Aorta (tissue), 5 donors: ENCODE measurements at regions not wholly inside any gene's neighbourhood (a gene's known extent, or its start where the extent isn't known, plus 50 kb on each side); places are given as distances from the start of the nearest gene placed in this dataset.
"Not testable (repeated sequence)": the region's sequence is repeated elsewhere in the genome, so short reads cannot be mapped to it uniquely, and the experiment has no call there.

Source experiments
- ATAC-seq: fragments of 200-7000 bp; cut with Tn5 transposase; one replicate; pipeline ENCODE4 v1.9.1; 2022; ENCODE audit warnings: moderate library complexity; ENCODE audit not compliant: low FRiP score
- DNase-seq, 2 donors: peaks; one replicate each; pipeline ENCODE4 v3.0.0-alpha.2; 2020
- H3K27ac ChIP-seq, 2 donors: one replicate each; pipeline ENCODE4 v1.5.1; 2013; ENCODE audit warnings: low read length in 2 of 2, mild to moderate bottlenecking in 2 of 2, moderate library complexity in 2 of 2, control low read depth in 1 of 2, inconsistent platforms in 1 of 2, low read depth in 1 of 2
- H3K27me3 ChIP-seq, 2 donors: one replicate each; pipeline ENCODE4 v1.6.1; 2013; ENCODE audit warnings: control low read depth in 1 of 2, low read length in 1 of 2, mild to moderate bottlenecking in 1 of 2, moderate library complexity in 1 of 2; ENCODE audit not compliant: insufficient read depth in 2 of 2, control insufficient read depth in 1 of 2
- H3K36me3 ChIP-seq, 2 donors: one replicate each; pipeline ENCODE4 v1.6.1; 2013; ENCODE audit warnings: control low read depth in 1 of 2, low read length in 1 of 2, mild to moderate bottlenecking in 1 of 2; ENCODE audit not compliant: insufficient read depth in 2 of 2, control insufficient read depth in 1 of 2
- H3K4me1 ChIP-seq, 2 donors: one replicate each; pipeline ENCODE4 v1.6.1; 2013; ENCODE audit warnings: low read length in 2 of 2, control low read depth in 1 of 2, mild to moderate bottlenecking in 1 of 2, moderate library complexity in 1 of 2; ENCODE audit not compliant: insufficient read depth in 2 of 2, control insufficient read depth in 1 of 2
- H3K4me3 ChIP-seq, 2 donors: one replicate each; pipeline ENCODE4 v1.5.1; 2013; ENCODE audit warnings: low read length in 2 of 2, control low read depth in 1 of 2, mild to moderate bottlenecking in 1 of 2
- H3K9me3 ChIP-seq: one replicate; pipeline ENCODE4 v1.6.1; 2013; ENCODE audit warnings: mild to moderate bottlenecking, low read length; ENCODE audit not compliant: control insufficient read depth
- WGBS, 2 donors: extraction: QIAGEN DNeasy Blood & Tissue Kit; methylation state at CpG; one replicate each; pipeline ENCODE4 v1.1.7; 2013; 5-methylcytosine and 5-hydroxymethylcytosine counted together
- intact Hi-C, 2 donors: fragments of 100-400 bp; cut with DNase I; formaldehyde crosslinking; loops; one replicate each; pipeline versions ENCODE4 v1.14.2 to v1.15.0; 2022
- donor health status: healthy with polysubstance abuse.
- donor health status: Bipolar disorder and iron deficiency.
- donor health status: DM: no; HTN: no; CAD: no.
- donor health status: DM: no; HTN: no; CAD: no.
- donor health status: DM: yes; HTN: yes; CAD: no.

- ATAC-seq, DNase-seq, intact Hi-C loops, H3K36me3 ChIP-seq, H3K9me3 ChIP-seq, H3K4me1 ChIP-seq, H3K4me3 ChIP-seq, H3K27ac ChIP-seq, H3K27me3 ChIP-seq: not testable (repeated sequence)
- WGBS, 2 donors = 82% methylated on average over 18 to 38 of the region's 45 CpGs
Observed at GRCh38 chr14:19132013-19132835, 165.0 kb downstream of the POTEM start.

DNA sequence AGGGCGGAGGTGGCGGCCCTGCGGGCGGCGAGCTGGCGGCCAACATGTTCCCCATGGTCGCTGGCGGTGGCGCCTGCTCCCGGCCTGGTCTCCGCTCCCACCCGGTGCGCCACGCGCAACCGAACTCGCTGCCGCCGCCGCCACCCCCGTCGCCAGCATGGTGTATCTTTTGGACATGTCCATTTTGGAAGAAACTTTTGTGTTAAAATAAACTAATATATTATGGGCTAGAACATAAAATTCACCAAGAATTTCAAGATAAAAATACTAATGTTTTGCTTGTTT is 165.5 kb downstream of the POTEM start:
- H3K27ac ChIP-seq, ATAC-seq, H3K4me3 ChIP-seq, H3K27me3 ChIP-seq, H3K9me3 ChIP-seq, H3K36me3 ChIP-seq, DNase-seq, intact Hi-C loops, H3K4me1 ChIP-seq: not testable (repeated sequence)
- WGBS, 2 donors = 43% methylated on average over 9 of the region's 22 CpGs; no CpG with 5 or more reads in 1 of the 2 donors

GRCh38 chr14:19157106-19157709 is 190.0 kb downstream of the POTEM start:
- H3K9me3 ChIP-seq, ATAC-seq, H3K4me1 ChIP-seq, H3K4me3 ChIP-seq, intact Hi-C loops, H3K27me3 ChIP-seq, H3K36me3 ChIP-seq, H3K27ac ChIP-seq: not testable (repeated sequence)
- peak; percentile 17 to 73 for DNase-seq
- 67 to 69% methylated on average over 8 to 12 of the region's 23 CpGs for WGBS, 2 donors

- intact Hi-C loops, H3K27ac ChIP-seq, ATAC-seq, H3K4me1 ChIP-seq, H3K4me3 ChIP-seq, H3K27me3 ChIP-seq, H3K9me3 ChIP-seq, H3K36me3 ChIP-seq: not testable (repeated sequence)
- DNase-seq = peak in 1 of 2 donors; percentile 32
- WGBS, 2 donors = 78 to 83% methylated on average over 17 of the region's 21 CpGs
Observed at GRCh38 chr14:19158012-19158411, 190.8 kb downstream of the POTEM start.

DNA sequence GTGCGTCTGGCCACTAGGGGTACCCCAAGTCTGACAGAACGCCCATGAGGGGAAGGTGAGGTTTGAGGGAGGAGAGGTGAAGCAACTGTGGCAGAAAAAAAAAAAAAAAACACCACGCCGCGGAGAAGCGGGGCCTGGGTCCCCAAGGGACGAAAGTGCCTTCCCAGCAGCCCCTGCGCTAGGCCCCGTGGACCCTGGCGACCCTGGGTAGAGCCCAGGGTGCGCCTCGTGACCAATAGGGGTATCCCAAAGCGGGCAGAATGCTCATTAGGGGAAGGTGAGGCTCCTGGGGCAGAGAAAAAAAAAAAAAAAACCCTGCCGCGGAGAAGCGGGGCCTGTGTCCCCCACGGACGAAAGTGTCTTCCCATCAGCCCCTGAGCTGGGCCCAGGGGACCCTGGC is 191.4 kb downstream of the POTEM start:
- H3K27me3 ChIP-seq, H3K9me3 ChIP-seq, H3K36me3 ChIP-seq, intact Hi-C loops, H3K4me3 ChIP-seq, H3K27ac ChIP-seq, H3K4me1 ChIP-seq, ATAC-seq: not testable (repeated sequence)
- DNase-seq = peak in 1 of 2 donors; percentile 11
- WGBS, 2 donors = 71 to 72% methylated on average over 8 to 16 of the region's 18 CpGs

DNA sequence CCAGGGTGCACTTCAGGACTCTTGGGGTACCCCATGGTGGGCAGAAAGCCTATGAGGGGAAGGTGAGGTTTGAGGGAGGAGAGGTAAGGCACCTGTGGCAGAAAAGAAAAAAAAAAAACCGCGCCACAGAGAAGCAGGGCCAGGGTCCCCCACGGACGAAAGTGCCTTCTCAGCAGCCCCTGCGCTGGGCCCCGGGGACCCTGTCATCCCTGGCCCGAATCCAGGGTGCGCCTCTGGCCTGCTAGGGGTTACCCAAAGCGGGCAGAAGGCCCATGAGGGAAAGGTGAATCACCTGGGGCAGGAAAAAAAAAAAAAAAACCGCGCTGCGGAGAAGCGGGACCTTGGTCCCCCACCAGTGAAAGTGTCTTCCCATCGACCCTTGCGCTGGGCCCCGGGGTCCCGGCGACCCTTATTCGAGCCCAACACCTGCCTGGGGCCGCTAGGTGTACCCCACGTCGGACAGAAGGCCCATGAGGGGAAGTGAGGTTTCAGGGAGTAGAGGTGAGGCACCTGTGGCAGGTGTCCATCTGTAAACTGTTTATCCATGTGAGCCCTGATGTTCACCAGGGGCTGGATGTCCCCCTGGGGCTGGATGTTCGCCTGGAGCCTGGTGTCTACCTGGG is 191.9 kb downstream of the POTEM start:
- H3K9me3 ChIP-seq, ATAC-seq, intact Hi-C loops, H3K27me3 ChIP-seq, H3K4me3 ChIP-seq, H3K36me3 ChIP-seq, H3K27ac ChIP-seq, H3K4me1 ChIP-seq: not testable (repeated sequence)
- WGBS, 2 donors = 75 to 83% methylated on average over 16 to 23 of the region's 23 CpGs
- DNase-seq = peak in 1 of 2 donors; percentile 15

GRCh38 chr14:19160379-19160778 is 193.1 kb downstream of the POTEM start:
- H3K36me3 ChIP-seq, H3K9me3 ChIP-seq, H3K4me3 ChIP-seq, H3K27ac ChIP-seq, H3K4me1 ChIP-seq, intact Hi-C loops, ATAC-seq, H3K27me3 ChIP-seq: not testable (repeated sequence)
- WGBS, 2 donors = no CpG with 5 or more reads among the region's 1 CpG
- peak; percentile 21 to 70 for DNase-seq

DNA sequence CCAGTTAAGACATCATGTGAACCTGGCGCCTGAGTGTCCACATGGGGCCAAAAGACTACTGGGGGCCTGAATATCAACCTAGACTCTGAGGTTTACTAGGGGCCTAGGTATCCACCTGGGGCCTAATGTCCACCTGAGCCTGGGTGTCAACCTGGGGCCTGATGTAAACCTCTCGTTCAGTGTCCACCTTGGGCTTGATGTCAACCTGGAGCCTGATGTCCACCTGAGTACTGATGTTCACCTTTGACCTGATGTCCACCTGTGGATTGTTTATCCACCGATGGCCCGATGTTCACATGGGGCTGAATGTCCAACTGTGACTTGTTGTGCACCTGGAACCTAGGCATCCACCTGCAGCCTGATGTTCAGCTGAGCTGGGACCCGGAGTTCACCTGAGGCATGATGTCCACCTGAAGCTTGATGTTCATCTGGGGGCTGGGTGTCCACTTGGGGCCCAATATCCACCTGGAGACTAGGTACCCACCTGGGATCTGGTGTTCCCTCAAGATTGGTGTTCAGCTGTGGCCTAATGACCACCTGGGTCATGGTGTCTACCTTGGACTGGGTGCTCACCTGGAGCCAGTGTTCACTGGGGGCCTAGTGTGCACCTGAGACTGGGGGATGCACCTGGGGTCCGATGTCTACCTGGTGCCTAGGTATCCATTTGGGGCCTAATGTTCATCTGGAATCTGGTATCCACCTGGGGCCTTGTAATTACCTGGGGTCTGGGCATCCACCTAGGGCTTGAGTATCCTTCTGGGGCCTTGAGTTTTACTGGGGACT is 194.2 kb downstream of the POTEM start:
- H3K27me3 ChIP-seq, H3K27ac ChIP-seq, ATAC-seq, intact Hi-C loops, H3K4me1 ChIP-seq, H3K36me3 ChIP-seq, H3K9me3 ChIP-seq, H3K4me3 ChIP-seq: not testable (repeated sequence)
- WGBS, 2 donors = 72 to 74% methylated on average over 6 of the region's 6 CpGs
- DNase-seq = peak; percentile 49 to 77
